GM12874 (cell line): ENCODE measurements at regions not wholly inside any gene's neighbourhood (a gene's known extent, or its start where the extent isn't known, plus 50 kb on each side); places are given as distances from the start of the nearest gene placed in this dataset.

Experiments
- CTCF ChIP-seq: IDR thresholded peaks from 2 replicates; pipeline ENCODE4 v1.5.1; 2011; ENCODE audit warnings: low read depth, mild to moderate bottlenecking, control low read depth, low read length, moderate library complexity; ENCODE audit not compliant: insufficient read depth

GRCh38 chr7:54897891-54898290 is 120.9 kb upstream of the EGFR start:
- no peak for TF ChIP-seq CTCF

- no peak for TF ChIP-seq CTCF
Measured at GRCh38 chr7:54898659-54899340, 120.0 kb upstream of the EGFR start.

GRCh38 chr7:54901840-54902239 is 117.0 kb upstream of the EGFR start:
- TF ChIP-seq CTCF = no peak

GRCh38 chr7:54904130-54904529 is 114.7 kb upstream of the EGFR start:
- TF ChIP-seq CTCF = no peak

GRCh38 chr7:54904986-54905385 is 113.8 kb upstream of the EGFR start:
- TF ChIP-seq CTCF = no peak

- no peak for TF ChIP-seq CTCF
Measured at GRCh38 chr7:54906963-54907362, 111.9 kb upstream of the EGFR start.

GRCh38 chr7:54907981-54908380 is 110.8 kb upstream of the EGFR start:
- no peak for TF ChIP-seq CTCF
